ENCODE measurements at regions not wholly inside any gene's neighbourhood (a gene's known extent, or its start where the extent isn't known, plus 50 kb on each side); places are given as distances from the start of the nearest gene placed in this dataset.

DNA sequence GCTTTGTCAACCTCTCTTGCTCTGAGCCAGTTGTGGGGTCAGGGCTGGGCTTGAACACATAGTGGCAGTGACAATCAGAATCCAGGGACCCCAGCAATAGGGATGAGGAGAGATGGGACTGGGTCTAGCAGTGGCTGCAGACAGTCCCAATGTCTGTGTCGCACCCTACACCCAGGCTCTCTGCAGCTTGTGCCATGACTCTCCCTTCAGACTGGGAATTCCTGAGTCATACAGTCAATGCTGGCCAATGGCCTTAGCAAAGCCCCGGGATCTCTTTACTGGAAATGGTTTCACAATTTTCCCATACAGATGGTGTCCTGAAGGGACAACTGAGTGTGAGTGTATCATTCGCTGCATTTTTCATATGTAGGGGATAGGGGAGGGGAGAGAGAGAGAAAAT is 74.2 kb upstream of the CELF4 start:
- no peak for TF ChIP-seq YY1 (IDR thresholded peaks at IDR 0.05)
- TF ChIP-seq, protein P1, sequence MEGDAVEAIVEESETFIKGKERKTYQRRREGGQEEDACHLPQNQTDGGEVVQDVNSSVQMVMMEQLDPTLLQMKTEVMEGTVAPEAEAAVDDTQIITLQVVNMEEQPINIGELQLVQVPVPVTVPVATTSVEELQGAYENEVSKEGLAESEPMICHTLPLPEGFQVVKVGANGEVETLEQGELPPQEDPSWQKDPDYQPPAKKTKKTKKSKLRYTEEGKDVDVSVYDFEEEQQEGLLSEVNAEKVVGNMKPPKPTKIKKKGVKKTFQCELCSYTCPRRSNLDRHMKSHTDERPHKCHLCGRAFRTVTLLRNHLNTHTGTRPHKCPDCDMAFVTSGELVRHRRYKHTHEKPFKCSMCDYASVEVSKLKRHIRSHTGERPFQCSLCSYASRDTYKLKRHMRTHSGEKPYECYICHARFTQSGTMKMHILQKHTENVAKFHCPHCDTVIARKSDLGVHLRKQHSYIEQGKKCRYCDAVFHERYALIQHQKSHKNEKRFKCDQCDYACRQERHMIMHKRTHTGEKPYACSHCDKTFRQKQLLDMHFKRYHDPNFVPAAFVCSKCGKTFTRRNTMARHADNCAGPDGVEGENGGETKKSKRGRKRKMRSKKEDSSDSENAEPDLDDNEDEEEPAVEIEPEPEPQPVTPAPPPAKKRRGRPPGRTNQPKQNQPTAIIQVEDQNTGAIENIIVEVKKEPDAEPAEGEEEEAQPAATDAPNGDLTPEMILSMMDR (IDR thresholded peaks at IDR 0.05; ENCODE audit: low read depth, low read length, missing input control), result no peak
- no peak for TF ChIP-seq SP1 (IDR thresholded peaks at IDR 0.05)
- TF ChIP-seq GABPA (IDR thresholded peaks at IDR 0.05 in 1 of 2, conservative IDR thresholded peaks at IDR 0.05 in 1 of 2), result no peak
- TF ChIP-seq FOXA1 (IDR thresholded peaks at IDR 0.05), result no peak
- TF ChIP-seq ATF3 (IDR thresholded peaks at IDR 0.05), result no peak
- no peak for TF ChIP-seq HNF4G (IDR thresholded peaks at IDR 0.05)
- TF ChIP-seq, protein P2, sequence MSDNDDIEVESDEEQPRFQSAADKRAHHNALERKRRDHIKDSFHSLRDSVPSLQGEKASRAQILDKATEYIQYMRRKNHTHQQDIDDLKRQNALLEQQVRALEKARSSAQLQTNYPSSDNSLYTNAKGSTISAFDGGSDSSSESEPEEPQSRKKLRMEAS (IDR thresholded peaks at IDR 0.05), result no peak
- TF ChIP-seq RAD21 (IDR thresholded peaks at IDR 0.05), result no peak

Data from liver (tissue), 3 donors.